D721Med (cell line): ENCODE measurements at regions not wholly inside any gene's neighbourhood (a gene's known extent, or its start where the extent isn't known, plus 50 kb on each side); places are given as distances from the start of the nearest gene placed in this dataset.
"Not testable (repeated sequence)": the region's sequence is repeated elsewhere in the genome, so short reads cannot be mapped to it uniquely, and the experiment has no call there.

Experiments
- DNase-seq: peaks from one replicate; pipeline ENCODE4 v3.0.0; 2011; ENCODE audit warnings: low spot score; ENCODE audit not compliant: insufficient read length
- FAIRE-seq: peaks from 2 replicates; lab custom pipeline; 2011; peaks lifted over from hg19 to GRCh38; lab: Jason Lieb, UNC
- CTCF ChIP-seq: IDR thresholded peaks from 2 replicates; pipeline ENCODE4 v1.5.1; 2012; ENCODE audit warnings: mild to moderate bottlenecking, control low read depth; ENCODE audit not compliant: insufficient read depth; ENCODE audit errors: missing control alignments

- no peak for TF ChIP-seq CTCF
- FAIRE-seq: no peak
- DNase-seq: no peak
Observed at GRCh38 chr9:115847216-115847615, 306.4 kb upstream of the PAPPA start.

GRCh38 chr9:115849679-115850412, 303.7 kb upstream of the PAPPA start:
- DNase-seq: no peak
- no peak for FAIRE-seq
- no peak for TF ChIP-seq CTCF

- no peak for DNase-seq
- no peak for FAIRE-seq
- no peak for TF ChIP-seq CTCF
Observed at GRCh38 chr9:115850548-115851304, 302.9 kb upstream of the PAPPA start.

- DNase-seq: no peak
- FAIRE-seq: no peak
- TF ChIP-seq CTCF: no peak
Observed at GRCh38 chr9:115855458-115856133, 298.0 kb upstream of the PAPPA start.

GRCh38 chr9:115858421-115858820, 295.2 kb upstream of the PAPPA start:
- not testable (repeated sequence) for FAIRE-seq, DNase-seq

GRCh38 chr9:115862021-115862420, 291.6 kb upstream of the PAPPA start:
- no peak for TF ChIP-seq CTCF
- DNase-seq (no peak), FAIRE-seq (no peak)

GRCh38 chr9:115864581-115864980, 289.0 kb upstream of the PAPPA start:
- no peak for TF ChIP-seq CTCF
- no peak for DNase-seq
- no peak for FAIRE-seq
